ENCODE measurements at regions not wholly inside any gene's neighbourhood (a gene's known extent, or its start where the extent isn't known, plus 50 kb on each side); places are given as distances from the start of the nearest gene placed in this dataset.
"Not testable (repeated sequence)": the region's sequence is repeated elsewhere in the genome, so short reads cannot be mapped to it uniquely, and the experiment has no call there.

DNA sequence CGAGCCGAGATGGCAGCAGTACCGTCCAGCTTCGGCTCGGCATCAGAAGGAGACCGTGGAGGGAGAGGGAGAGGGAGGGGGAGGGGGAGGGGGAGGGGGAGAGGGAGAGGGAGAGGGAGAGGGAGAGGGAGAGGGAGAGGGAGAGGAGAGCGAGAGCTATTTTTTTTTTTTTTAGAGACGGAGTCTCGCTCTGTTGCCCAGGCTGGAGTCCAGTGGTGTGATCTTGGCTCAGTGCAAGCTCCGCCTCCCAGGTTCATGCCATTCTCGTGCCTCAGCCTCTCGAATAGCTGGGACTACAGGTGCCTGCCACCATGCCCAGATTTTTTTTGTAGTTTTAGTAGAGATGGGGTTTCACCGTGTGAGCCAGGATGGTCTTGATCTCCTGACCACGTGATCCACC lies 106.1 kb upstream of the EEF2KMT start:
- intact Hi-C loops (cut with DNase I); ATAC-seq; DNase-seq (ENCODE audit: missing footprints): not testable (repeated sequence)

- intact Hi-C loops (cut with DNase I) = no loop called here
- DNase-seq (ENCODE audit: missing footprints) (no peak), ATAC-seq (no peak)
These were observed 102.5 kb upstream of the EEF2KMT start for GRCh38 chr16:5200123-5200522.

- ATAC-seq (no peak), DNase-seq (ENCODE audit: missing footprints) (no peak)
- intact Hi-C loops (cut with DNase I) = no loop called here
These were observed 98.6 kb upstream of the EEF2KMT start for GRCh38 chr16:5196204-5196603.

GRCh38 chr16:5193861-5194260 lies 96.3 kb upstream of the EEF2KMT start:
- no peak for ATAC-seq

DNA sequence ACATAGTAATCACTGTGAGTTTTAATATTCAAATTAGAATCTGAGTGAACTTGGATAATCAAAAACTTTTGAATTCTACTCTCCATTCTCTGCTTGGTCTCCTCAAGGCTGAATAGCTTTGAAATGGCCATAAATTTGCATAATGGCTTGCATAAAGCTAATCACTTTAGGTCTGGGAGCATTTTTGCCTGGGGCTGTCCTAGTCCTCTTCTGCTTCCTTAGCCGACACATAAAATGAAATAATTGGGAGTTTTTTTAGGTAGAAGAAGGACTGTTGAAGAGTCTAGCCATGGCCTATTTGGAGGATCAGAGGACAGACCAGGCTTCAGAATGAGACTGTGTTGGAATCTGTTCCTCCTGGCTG lies 91.4 kb upstream of the EEF2KMT start:
- intact Hi-C loops (cut with DNase I) = no loop called here
- ATAC-seq (no peak), DNase-seq (ENCODE audit: missing footprints) (no peak)

More at GRCh38 chr16:5193861-5194260, 96.3 kb upstream of the EEF2KMT start:
- intact Hi-C loops (cut with DNase I) = no loop called here
- no peak for DNase-seq (ENCODE audit: missing footprints)

DNA sequence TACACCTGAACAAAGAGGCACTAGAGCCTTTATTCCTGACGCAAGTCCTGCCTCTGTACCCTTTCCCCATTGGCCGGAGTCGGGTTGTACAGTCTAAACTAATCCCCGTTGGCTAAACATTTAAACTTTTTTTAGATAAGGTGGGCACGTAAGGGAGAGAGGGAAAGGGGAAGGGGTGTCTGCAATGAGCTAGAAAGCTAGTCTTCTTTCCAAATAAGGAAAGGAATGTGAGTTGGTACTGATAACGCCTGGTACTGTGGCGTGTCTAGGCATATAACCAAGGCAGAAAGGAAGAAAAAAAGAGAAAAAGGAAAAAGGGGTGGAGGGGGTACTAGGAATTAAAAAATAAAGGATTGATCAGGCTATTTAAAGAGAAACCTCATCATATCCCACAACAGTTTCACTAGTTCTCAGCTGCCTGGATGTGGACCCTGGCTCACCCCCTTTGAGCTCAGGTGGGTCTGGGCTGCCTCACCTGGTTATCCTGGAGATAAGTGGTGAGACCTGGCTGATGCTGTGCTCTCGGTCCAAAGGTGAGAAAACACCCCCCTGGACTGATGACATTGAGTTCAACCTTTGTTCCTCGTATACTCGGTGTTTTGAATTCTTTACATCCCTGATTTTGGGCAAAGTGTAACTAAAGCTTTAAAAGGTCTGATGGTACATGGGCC lies 90.9 kb upstream of the EEF2KMT start:
- DNase-seq (ENCODE audit: missing footprints) (no peak), ATAC-seq (no peak)

DNA sequence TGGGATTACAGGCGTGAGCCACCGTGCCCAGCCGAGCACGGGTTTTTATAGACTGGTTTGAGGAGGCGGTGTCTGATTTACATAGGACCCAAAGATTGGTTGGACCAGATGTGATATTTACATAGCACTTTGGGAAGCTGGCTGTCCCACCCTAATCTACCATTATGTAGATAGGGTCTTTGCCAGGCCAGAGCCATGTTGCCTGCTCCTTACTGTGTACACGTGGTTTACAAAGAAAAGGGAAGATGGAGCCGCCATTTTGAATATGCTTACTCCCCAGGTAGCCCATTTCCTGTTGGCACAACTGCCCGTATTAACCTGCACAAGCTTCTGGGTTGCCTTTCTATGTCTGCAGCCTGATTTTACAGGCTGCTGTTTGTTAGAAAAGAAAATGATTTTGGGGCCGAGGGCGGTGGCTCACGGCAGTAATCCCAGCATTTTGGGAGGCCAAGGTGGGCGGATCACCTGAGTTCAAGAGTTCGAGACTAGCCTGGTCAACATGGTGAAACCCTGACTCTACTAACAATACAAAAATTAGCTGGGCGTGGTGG lies 89.9 kb upstream of the EEF2KMT start:
- intact Hi-C loops (cut with DNase I) = no loop called here
- DNase-seq (ENCODE audit: missing footprints) (no peak), ATAC-seq (no peak)

More for the DNA sequence above, 90.9 kb upstream of the EEF2KMT start:
- intact Hi-C loops (cut with DNase I) = no loop called here

- ATAC-seq (no peak), DNase-seq (ENCODE audit: missing footprints) (no peak)
- intact Hi-C loops (cut with DNase I) = no loop called here
These were observed 88.8 kb upstream of the EEF2KMT start for GRCh38 chr16:5186381-5186903.

GRCh38 chr16:5176505-5176904 lies 78.9 kb upstream of the EEF2KMT start:
- intact Hi-C loops (cut with DNase I) = no loop called here
- ATAC-seq = no peak
- DNase-seq (ENCODE audit: missing footprints) = no peak

GRCh38 chr16:5175266-5175665 lies 77.7 kb upstream of the EEF2KMT start:
- no peak for ATAC-seq
- intact Hi-C loops (cut with DNase I) = no loop called here
- no peak for DNase-seq (ENCODE audit: missing footprints)

- intact Hi-C loops (cut with DNase I) = no loop called here
- ATAC-seq (no peak), DNase-seq (ENCODE audit: missing footprints) (no peak)
These were observed 68.9 kb upstream of the EEF2KMT start for GRCh38 chr16:5166486-5166885.

GRCh38 chr16:5165429-5165828 lies 67.8 kb upstream of the EEF2KMT start:
- DNase-seq (ENCODE audit: missing footprints); ATAC-seq; intact Hi-C loops (cut with DNase I): not testable (repeated sequence)

GRCh38 chr16:5162801-5163200 lies 65.2 kb upstream of the EEF2KMT start:
- intact Hi-C loops (cut with DNase I); ATAC-seq; DNase-seq (ENCODE audit: missing footprints): not testable (repeated sequence)

DNA sequence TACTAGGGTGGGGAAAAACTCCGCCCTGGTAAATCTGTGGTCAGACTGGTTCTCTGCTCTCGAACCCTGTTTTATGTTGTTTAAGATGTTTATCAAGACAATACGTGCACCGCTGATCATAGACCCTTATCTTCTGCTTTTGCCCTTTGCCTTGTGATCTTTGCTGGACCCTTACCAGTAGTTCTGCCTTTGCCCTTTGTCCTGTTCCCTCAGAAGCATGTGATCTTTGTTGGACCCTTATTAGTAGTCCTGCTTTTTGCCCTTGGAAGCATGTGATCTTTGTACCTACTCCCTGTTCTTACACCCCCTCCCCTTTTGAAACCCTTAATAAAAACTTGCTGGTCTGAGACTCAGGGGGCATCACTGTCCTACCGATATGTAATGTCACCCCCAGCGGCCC lies 64.3 kb upstream of the EEF2KMT start:
- intact Hi-C loops (cut with DNase I); DNase-seq (ENCODE audit: missing footprints); ATAC-seq: not testable (repeated sequence)

- ATAC-seq; intact Hi-C loops (cut with DNase I); DNase-seq (ENCODE audit: missing footprints): not testable (repeated sequence)
These were observed 62.4 kb upstream of the EEF2KMT start for GRCh38 chr16:5160010-5160409.

DNA sequence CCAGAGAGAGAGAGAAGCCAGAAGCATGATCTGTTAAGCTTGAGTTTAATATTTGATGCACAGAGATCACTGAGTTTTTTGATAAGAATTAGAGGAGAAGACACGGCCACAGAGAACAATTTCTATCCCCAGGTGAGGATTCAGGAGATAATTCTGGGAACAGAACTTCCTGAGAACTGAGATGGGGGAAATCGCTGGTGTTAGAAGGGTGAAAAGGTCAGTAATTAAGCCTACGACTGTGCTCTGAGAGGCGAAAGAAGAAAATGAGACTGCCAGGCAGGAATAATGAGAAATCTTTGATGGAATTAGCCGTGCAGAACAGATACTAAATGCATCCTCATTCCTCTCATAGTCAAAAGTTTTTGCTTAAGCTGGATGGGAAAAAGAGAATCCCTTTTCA lies 61.9 kb upstream of the EEF2KMT start:
- DNase-seq (ENCODE audit: missing footprints); ATAC-seq; intact Hi-C loops (cut with DNase I): not testable (repeated sequence)

DNA sequence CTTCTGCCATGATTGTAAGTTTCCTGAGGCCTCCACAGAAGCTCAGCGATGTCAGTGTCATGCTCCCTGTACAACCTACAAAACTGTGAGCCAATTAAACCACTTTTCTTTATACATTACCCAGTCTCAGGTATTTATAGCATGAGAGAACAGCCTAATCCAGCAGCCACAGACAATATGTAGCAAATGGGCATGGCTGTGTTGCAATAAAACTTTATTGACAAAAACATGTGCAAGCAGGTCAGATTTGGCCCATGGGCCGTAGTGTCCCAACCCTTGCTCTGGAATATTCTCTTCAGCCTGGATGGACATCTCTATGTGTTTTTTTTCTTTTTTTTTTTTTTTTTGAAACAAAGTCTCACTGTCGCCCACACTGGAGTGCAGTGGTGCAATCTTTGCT lies 60.9 kb upstream of the EEF2KMT start:
- DNase-seq (ENCODE audit: missing footprints) (no peak), ATAC-seq (no peak)
- intact Hi-C loops (cut with DNase I) = no loop called here

- DNase-seq (ENCODE audit: missing footprints); intact Hi-C loops (cut with DNase I); ATAC-seq: not testable (repeated sequence)
These were observed 58.9 kb upstream of the EEF2KMT start for GRCh38 chr16:5156486-5156885.

DNA sequence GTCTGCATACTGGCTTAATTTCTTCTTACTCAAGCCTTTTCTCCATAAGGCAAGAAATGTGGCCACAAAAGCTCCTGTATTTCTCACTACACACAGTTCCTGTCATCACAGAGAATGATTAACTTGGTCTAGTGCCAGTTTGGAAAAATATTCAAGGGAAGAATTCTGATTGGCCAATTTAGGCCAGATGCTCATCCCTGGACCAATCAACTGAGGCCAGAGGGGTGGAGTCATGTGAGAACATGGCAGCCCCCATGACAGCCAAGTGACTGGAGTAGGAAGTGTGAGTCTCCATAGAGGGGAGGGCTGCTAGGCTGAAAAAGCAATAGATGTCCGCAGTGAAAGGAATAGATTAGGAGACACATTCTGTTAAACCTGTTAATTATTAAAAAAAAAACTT lies 56.4 kb upstream of the EEF2KMT start:
- intact Hi-C loops (cut with DNase I); DNase-seq (ENCODE audit: missing footprints); ATAC-seq: not testable (repeated sequence)

GRCh38 chr16:5151409-5151808 lies 53.8 kb upstream of the EEF2KMT start:
- intact Hi-C loops (cut with DNase I); ATAC-seq; DNase-seq (ENCODE audit: missing footprints): not testable (repeated sequence)
